GM21619 (cell line): ENCODE measurements at regions not wholly inside any gene's neighbourhood (a gene's known extent, or its start where the extent isn't known, plus 50 kb on each side); places are given as distances from the start of the nearest gene placed in this dataset.

ENCODE experiments used
- ATAC-seq: cut with Tn5 transposase; IDR thresholded peaks from one replicate; pipeline ENCODE4 v1.9.1; 2021; ENCODE audit not compliant: unreplicated experiment

GRCh38 chr9:108316066-108316465 is 539.7 kb downstream of the ACTL7B start:
- no peak for ATAC-seq

GRCh38 chr9:108311745-108312144 is 544.0 kb downstream of the ACTL7B start:
- no peak for ATAC-seq

GRCh38 chr9:108310202-108310601 is 545.6 kb downstream of the ACTL7B start:
- ATAC-seq: no peak

- no peak for ATAC-seq
Observed at GRCh38 chr9:108300306-108301287, 555.2 kb downstream of the ACTL7B start.

GRCh38 chr9:108297073-108297472 is 558.7 kb downstream of the ACTL7B start:
- no peak for ATAC-seq

GRCh38 chr9:108296056-108296455 is 559.7 kb downstream of the ACTL7B start:
- ATAC-seq: no peak

- ATAC-seq: no peak
Observed at GRCh38 chr9:108291586-108291932, 564.2 kb downstream of the ACTL7B start.

- no peak for ATAC-seq
Observed at GRCh38 chr9:108290839-108291585, 564.8 kb downstream of the ACTL7B start.

- ATAC-seq: no peak
Observed at GRCh38 chr9:108286638-108287206, 569.1 kb downstream of the ACTL7B start.

- no peak for ATAC-seq
Observed at GRCh38 chr9:108283696-108284095, 572.1 kb downstream of the ACTL7B start.

- no peak for ATAC-seq
Observed at GRCh38 chr9:108282872-108283271, 572.9 kb downstream of the ACTL7B start.

- ATAC-seq: no peak
Observed at GRCh38 chr9:108281696-108282095, 574.1 kb downstream of the ACTL7B start.

GRCh38 chr9:108278341-108278740 is 577.4 kb downstream of the ACTL7B start:
- ATAC-seq: no peak

- no peak for ATAC-seq
Observed at GRCh38 chr9:108277216-108277615, 578.6 kb downstream of the ACTL7B start.

- ATAC-seq: no peak
Observed at GRCh38 chr9:108275906-108276305, 579.9 kb downstream of the ACTL7B start.

GRCh38 chr9:108274971-108275370 is 580.8 kb downstream of the ACTL7B start:
- no peak for ATAC-seq

GRCh38 chr9:108273988-108274387 is 581.8 kb downstream of the ACTL7B start:
- no peak for ATAC-seq

- peak; percentile 54 for ATAC-seq
Observed at GRCh38 chr9:108272349-108272899, 583.4 kb downstream of the ACTL7B start.

- no peak for ATAC-seq
Observed at GRCh38 chr9:108271646-108272348, 584.0 kb downstream of the ACTL7B start.

- no peak for ATAC-seq
Observed at GRCh38 chr9:108271236-108271635, 584.5 kb downstream of the ACTL7B start.

- ATAC-seq: no peak
Observed at GRCh38 chr9:108270561-108270960, 585.2 kb downstream of the ACTL7B start.
